SU-DHL-6 (cell line): ENCODE measurements at regions not wholly inside any gene's neighbourhood (a gene's known extent, or its start where the extent isn't known, plus 50 kb on each side); places are given as distances from the start of the nearest gene placed in this dataset.
"Not testable (repeated sequence)": the region's sequence is repeated elsewhere in the genome, so short reads cannot be mapped to it uniquely, and the experiment has no call there.

Experiments
- H2AFZ ChIP-seq: fragments of 200-600 bp; sonication (generic); 2 replicates; pipeline ENCODE4 v1.6.1; 2014; ENCODE audit warnings: low read depth, mild to moderate bottlenecking, moderate library complexity, mixed read lengths, antibody characterized with exemption, low read length; ENCODE audit not compliant: severe bottlenecking
- H3F3A ChIP-seq: fragments of 200-600 bp; shearing (Covaris generic); 2 replicates; pipeline ENCODE4 v1.6.0; 2016; ENCODE audit warnings: antibody characterized with exemption, mild to moderate bottlenecking; ENCODE audit not compliant: insufficient read depth
- H3K27ac ChIP-seq: fragments of 200-600 bp; sonication (generic); 2 replicates; pipeline ENCODE4 v1.5.1; 2016; ENCODE audit warnings: low read depth, mild to moderate bottlenecking, low read length, moderate library complexity, mixed read lengths
- H3K27me3 ChIP-seq: fragments of 200-600 bp; sonication (generic), shearing (Covaris generic); 2 replicates; pipeline ENCODE4 v1.6.0; 2014; ENCODE audit warnings: mild to moderate bottlenecking, low read length
- H3K36me3 ChIP-seq: fragments of 200-600 bp; sonication (generic); 2 replicates; pipeline ENCODE4 v1.6.1; 2014; ENCODE audit warnings: mild to moderate bottlenecking, low read length, mixed read lengths
- H3K4me2 ChIP-seq: fragments of 300-600, 200-600 bp; shearing (Covaris generic), sonication (generic); 2 replicates; pipeline ENCODE4 v1.6.0; 2014; ENCODE audit warnings: low read length, low read depth, mild to moderate bottlenecking; ENCODE audit not compliant: poor library complexity, severe bottlenecking
- H3K4me3 ChIP-seq: fragments of 200-600 bp; sonication (generic); 2 replicates; pipeline ENCODE4 v1.5.1; 2014; ENCODE audit warnings: antibody characterized with exemption, low read length, mild to moderate bottlenecking, mixed read lengths; ENCODE audit not compliant: insufficient read depth, poor library complexity, severe bottlenecking
- H3K79me2 ChIP-seq: fragments of 200-600 bp; sonication (generic); 2 replicates; pipeline ENCODE4 v1.6.1; 2014; ENCODE audit warnings: mild to moderate bottlenecking, low read length, moderate library complexity; ENCODE audit not compliant: insufficient read depth
- H3K9ac ChIP-seq: fragments of 200-600 bp; sonication (generic); 2 replicates; pipeline ENCODE4 v1.7.0; 2014; ENCODE audit warnings: mild to moderate bottlenecking, low read length
- H3K9me2 ChIP-seq: fragments of 200-600 bp; sonication (generic); replicated peaks from 2 replicates; pipeline ENCODE4 v1.6.1; 2014; ENCODE audit warnings: low read length; ENCODE audit not compliant: insufficient read depth
- H3K9me3 ChIP-seq: fragments of 200-600 bp; sonication (generic); 2 replicates; pipeline ENCODE4 v1.6.1; 2014; ENCODE audit warnings: low read length, mixed read lengths; ENCODE audit not compliant: insufficient read depth
- H4K20me1 ChIP-seq: fragments of 200-600 bp; sonication (generic); 2 replicates; pipeline ENCODE4 v1.6.1; 2014; ENCODE audit warnings: low read depth, mild to moderate bottlenecking, antibody characterized with exemption, low read length, moderate library complexity, mixed read lengths
- TF ChIP-seq, protein P1 (sequence below): fragments of 200-600 bp; sonication (generic); IDR thresholded peaks from one replicate; pipeline ENCODE4 v1.5.1; 2017; ENCODE audit warnings: antibody characterized with exemption, mild to moderate bottlenecking, low read length, moderate library complexity; ENCODE audit not compliant: insufficient read depth, poor library complexity, severe bottlenecking

DNA sequence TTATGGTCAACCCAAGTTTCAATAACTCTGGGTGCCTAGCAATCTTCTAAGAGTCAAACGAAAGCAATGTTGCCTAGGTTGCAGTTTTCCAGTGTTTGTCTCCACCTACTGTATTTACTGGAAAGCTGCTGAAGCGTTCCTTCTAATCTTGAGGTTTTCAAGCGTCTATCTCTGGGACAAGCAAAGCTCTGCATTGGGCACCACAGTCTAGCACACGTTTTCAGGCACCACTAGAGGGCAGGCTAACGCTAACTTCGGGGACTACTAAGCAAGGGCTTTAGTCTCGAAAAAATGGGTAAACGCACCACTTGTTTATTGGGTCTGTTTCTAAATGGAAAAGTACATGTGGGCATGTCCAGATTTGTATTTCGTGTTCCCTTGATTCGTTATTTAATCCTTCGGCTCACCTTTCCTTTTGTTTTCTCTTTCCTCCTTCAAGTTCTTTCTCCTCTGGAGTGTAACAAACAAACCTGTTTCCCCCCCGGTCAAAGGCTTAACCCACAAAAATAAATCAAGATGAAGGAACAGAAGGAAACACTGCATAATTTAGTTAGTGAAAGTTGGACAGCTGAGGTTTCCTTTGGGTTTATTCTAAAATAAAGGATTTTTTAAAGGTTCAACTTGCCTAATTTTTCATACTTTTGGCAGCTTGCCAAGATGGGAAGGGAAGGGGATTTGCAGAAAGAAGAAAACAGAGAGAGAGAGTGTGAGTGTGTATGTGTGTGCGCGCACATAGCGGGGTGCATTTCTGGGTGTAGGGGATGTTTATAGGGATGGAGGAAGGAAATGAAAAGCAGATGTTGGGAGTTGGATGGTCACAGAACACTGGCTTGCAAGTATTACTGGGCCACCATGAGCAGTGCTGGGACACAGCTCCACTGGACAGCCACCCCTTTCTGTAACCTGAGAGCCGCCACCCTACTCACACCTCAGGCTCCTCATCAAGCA, 348.3 kb downstream of the GOLGA6L6 start:
- H3K36me3 ChIP-seq, H3K27ac ChIP-seq, H3K79me2 ChIP-seq, H3K4me3 ChIP-seq, H4K20me1 ChIP-seq, H2AFZ ChIP-seq, H3K9me3 ChIP-seq, H3F3A ChIP-seq, H3K27me3 ChIP-seq, H3K9ac ChIP-seq, H3K9me2 ChIP-seq, H3K4me2 ChIP-seq: not testable (repeated sequence)
- TF ChIP-seq, protein P1, sequence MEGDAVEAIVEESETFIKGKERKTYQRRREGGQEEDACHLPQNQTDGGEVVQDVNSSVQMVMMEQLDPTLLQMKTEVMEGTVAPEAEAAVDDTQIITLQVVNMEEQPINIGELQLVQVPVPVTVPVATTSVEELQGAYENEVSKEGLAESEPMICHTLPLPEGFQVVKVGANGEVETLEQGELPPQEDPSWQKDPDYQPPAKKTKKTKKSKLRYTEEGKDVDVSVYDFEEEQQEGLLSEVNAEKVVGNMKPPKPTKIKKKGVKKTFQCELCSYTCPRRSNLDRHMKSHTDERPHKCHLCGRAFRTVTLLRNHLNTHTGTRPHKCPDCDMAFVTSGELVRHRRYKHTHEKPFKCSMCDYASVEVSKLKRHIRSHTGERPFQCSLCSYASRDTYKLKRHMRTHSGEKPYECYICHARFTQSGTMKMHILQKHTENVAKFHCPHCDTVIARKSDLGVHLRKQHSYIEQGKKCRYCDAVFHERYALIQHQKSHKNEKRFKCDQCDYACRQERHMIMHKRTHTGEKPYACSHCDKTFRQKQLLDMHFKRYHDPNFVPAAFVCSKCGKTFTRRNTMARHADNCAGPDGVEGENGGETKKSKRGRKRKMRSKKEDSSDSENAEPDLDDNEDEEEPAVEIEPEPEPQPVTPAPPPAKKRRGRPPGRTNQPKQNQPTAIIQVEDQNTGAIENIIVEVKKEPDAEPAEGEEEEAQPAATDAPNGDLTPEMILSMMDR, result peak; percentile 29

DNA sequence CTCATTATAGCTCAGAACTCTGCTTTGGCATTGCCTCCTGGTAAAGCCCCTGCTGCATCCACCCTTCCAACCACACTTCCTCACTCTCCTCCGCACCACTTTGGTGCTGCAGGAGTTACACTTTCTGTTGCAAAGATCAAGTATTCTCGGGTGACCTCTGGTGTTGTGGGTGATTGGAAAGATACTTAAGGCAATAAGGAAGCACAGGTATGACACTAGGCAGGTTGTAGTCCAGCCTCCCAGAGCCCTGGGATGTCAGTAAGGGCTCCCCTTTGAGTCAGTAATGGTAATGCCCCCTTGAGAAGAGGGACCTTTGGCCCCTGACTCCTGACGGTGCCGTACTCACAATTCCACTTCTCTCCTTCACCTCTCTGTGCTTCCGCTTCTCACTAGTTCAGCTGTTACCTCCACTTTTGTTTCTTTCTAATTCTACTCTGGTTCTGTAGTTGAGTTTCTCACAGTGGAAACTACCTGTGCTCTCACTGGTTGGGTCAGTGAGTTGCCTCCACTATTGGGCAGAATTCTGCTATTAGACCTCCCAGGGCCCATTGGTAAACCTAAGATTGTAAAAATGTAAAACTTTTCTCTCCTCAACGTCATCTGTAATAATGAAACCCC, 350.0 kb downstream of the GOLGA6L6 start:
- not testable (repeated sequence) for H3K79me2 ChIP-seq, H3F3A ChIP-seq, H3K4me3 ChIP-seq, H3K27ac ChIP-seq, H2AFZ ChIP-seq, H3K4me2 ChIP-seq, H3K36me3 ChIP-seq, H4K20me1 ChIP-seq, H3K9me3 ChIP-seq, H3K9ac ChIP-seq, H3K27me3 ChIP-seq, H3K9me2 ChIP-seq

DNA sequence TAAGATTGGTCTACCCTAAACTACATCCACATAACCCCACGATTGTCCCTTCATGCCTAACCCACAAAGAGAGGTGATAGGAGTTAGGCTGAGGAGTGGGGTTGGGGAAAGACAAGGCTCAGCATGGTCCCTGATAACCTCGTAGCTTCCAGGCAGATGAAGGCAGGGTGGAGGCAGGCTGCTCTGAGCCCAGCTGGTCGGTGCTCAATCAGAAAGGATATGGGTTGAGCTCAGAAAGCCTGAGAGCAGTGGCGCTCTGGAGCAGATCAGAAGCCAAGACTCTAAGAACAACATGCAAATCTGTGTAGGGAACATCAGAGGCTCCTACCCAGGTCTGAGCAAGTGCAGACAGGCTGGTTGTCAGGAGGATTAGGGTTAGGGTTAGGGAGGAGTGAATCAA, 353.0 kb downstream of the GOLGA6L6 start:
- H3K79me2 ChIP-seq, H3K4me3 ChIP-seq, H3K36me3 ChIP-seq, H4K20me1 ChIP-seq, H3K27me3 ChIP-seq, H3K9ac ChIP-seq, H3F3A ChIP-seq, H3K27ac ChIP-seq, H2AFZ ChIP-seq, H3K9me3 ChIP-seq, H3K4me2 ChIP-seq, H3K9me2 ChIP-seq: not testable (repeated sequence)

DNA sequence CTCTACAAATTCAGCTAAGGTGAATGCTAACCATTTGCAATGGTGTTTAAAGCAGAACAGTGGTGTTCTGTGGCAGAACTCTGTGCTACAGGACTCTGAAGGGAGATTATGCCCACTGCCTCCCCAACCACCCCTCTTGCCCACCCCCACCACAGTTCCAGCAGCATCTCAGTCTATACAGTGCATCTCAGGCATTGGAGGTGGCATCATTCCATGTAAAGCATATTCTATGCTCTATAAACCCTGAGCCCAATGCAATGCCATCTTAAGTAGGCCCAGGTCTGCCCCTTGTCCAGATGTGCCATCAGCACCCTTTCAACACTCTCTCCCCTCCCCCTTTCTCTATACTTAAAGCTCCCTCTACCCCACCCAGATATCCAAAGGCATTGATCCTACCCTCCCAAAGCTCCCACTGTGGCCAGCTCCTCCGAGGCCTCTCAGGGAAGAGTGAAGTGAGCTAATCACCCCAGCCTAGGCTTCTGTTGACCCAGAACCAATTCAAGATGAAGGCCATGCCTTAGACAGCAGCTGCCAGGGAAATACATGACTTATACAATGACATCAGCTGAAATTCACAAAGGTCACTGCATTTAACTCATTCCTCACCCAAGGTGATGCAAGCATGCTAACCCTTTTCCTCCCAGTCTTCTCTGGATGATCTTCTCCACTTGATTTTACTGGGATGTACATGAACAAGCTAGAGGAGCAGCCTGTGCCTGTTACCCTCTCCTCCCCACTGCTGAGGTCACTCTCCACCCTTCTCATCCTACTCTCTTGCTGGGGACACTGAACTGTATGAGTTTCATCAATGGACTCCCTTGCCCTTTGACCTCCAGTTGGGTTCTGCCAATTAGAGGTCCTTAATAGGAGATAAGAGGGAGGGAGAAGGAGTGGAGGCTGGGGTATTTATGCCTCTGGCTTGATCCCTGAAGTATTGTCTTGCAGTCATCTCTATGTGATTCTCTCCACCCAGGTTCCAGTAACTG, 353.9 kb downstream of the GOLGA6L6 start:
- H2AFZ ChIP-seq, H4K20me1 ChIP-seq, H3K4me3 ChIP-seq, H3K9ac ChIP-seq, H3K9me2 ChIP-seq, H3F3A ChIP-seq, H3K27ac ChIP-seq, H3K4me2 ChIP-seq, H3K79me2 ChIP-seq, H3K36me3 ChIP-seq, H3K27me3 ChIP-seq, H3K9me3 ChIP-seq: not testable (repeated sequence)

DNA sequence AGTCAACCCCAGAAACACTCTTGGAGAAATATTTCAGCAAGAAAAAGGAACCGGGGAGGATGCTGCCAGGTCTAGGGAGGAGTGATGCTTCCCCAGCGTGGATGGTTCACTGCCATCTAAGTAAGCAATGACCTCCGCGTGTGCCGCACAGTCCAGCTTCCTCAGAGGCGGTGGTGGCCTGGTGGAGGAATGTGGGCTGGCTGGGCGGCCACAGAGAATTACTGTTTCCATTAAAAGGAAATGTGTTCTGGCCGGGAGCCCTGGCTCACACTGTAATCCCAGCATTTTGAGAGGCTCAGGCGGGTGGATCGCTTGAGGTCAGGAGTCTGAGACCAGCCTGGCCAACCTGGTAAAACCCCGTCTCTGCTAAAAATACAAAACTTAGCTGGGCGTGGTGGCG, 356.7 kb downstream of the GOLGA6L6 start:
- H3K4me2 ChIP-seq, H3K9me2 ChIP-seq, H3K36me3 ChIP-seq, H3F3A ChIP-seq, H3K9me3 ChIP-seq, H4K20me1 ChIP-seq, H2AFZ ChIP-seq, H3K9ac ChIP-seq, H3K27me3 ChIP-seq, H3K4me3 ChIP-seq, H3K79me2 ChIP-seq, H3K27ac ChIP-seq: not testable (repeated sequence)

DNA sequence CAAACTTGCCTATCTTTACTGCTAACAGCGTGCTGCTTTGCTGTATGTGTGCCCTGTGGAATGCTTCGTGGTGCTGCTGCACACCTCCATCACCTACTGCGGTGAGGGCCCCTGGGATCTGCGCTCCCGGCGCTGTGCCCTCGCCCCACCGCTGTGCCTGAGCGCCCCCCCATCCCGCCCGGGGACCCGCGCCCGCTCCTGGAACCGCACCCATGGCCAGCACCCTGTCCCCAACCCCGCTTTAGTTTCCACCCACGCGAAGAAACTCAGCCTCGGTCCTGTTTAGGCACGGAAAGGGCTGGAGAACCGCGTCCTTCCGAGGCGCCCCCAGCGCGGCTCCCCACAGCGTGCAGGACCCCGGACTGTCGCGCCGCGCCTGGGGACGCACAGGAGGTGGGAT, 373.4 kb downstream of the GOLGA6L6 start:
- H3K36me3 ChIP-seq, result not testable (repeated sequence)

DNA sequence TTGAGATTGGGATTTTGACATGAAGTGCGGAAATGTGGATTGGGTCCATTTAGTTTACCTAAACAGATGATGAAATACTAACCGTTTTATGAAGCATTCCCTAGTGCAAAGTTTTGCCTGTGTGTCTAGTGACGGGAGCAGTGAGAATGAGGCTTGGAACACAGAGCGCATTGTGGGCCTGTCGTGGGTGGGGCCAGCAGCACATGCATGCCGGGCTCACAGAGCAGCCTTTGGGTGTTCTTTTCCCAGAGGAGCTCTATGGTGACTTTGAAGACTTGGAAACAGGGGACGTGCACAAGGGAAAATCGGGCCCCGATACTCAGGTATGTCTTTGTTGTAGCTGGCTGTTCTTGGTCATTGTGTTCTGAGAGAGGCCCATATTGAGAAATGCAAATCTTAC, 388.1 kb downstream of the GOLGA6L6 start:
- not testable (repeated sequence) for H3K9me2 ChIP-seq, H2AFZ ChIP-seq, H3F3A ChIP-seq, H3K9ac ChIP-seq, H3K79me2 ChIP-seq, H3K36me3 ChIP-seq, H3K4me3 ChIP-seq, H4K20me1 ChIP-seq, H3K27me3 ChIP-seq, H3K27ac ChIP-seq, H3K9me3 ChIP-seq, H3K4me2 ChIP-seq

More for the DNA sequence above, 373.4 kb downstream of the GOLGA6L6 start:
- H3F3A ChIP-seq, H3K27ac ChIP-seq, H3K4me3 ChIP-seq, H2AFZ ChIP-seq, H3K9ac ChIP-seq, H4K20me1 ChIP-seq, H3K79me2 ChIP-seq, H3K27me3 ChIP-seq, H3K9me2 ChIP-seq, H3K9me3 ChIP-seq, H3K4me2 ChIP-seq: not testable (repeated sequence)
